GM12878 (cell line): ENCODE measurements at regions not wholly inside any gene's neighbourhood (a gene's known extent, or its start where the extent isn't known, plus 50 kb on each side); places are given as distances from the start of the nearest gene placed in this dataset.

Source experiments
- ATAC-seq: fragments of 200-7000 bp; cut with Tn5 transposase; 3 replicates; pipeline ENCODE4 v1.9.1; 2020; ENCODE audit warnings: mild to moderate bottlenecking, moderate library complexity
- BruUV-seq: library from RNA; stranded (reverse); fragments of 400-500 nt; replicated peaks from 2 replicates; lab custom pipeline; 2021; lab: Mats Ljungman, UMichigan
- CTCF ChIA-PET: fragments of 300-600 bp; sonication (Branson Sonifier 250); formaldehyde crosslinking; extraction: SDS; loops from one replicate; lab custom pipeline; 2021; ENCODE audit warnings: inconsistent platforms; lab: Yijun Ruan, JAX
- POLR2A ChIA-PET: fragments of 350-600 bp; formaldehyde crosslinking; extraction: SDS; loops from one replicate; lab custom pipeline; 2021; ENCODE audit warnings: inconsistent platforms; lab: Charles Lee
- RAD21 ChIA-PET: fragments of 300-600 bp; sonication (Branson Sonifier 250); formaldehyde crosslinking; loops from one replicate; lab custom pipeline; 2023; ENCODE audit warnings: antibody characterized with exemption; ENCODE audit not compliant: unreplicated experiment; lab: Charles Lee
- SMC1A ChIA-PET: fragments of 300-600 bp; sonication (Branson Sonifier 250); formaldehyde crosslinking; loops from one replicate; lab custom pipeline; 2023; ENCODE audit not compliant: unreplicated experiment, uncharacterized antibody; lab: Charles Lee
- DNase-seq: peaks from one replicate; pipeline ENCODE4 v3.0.0-alpha.2; 2011; ENCODE audit warnings: low read depth, low spot score
- FAIRE-seq: peaks from 3 replicates; lab custom pipeline; 2011; peaks lifted over from hg19 to GRCh38; lab: Jason Lieb, UNC
- H2AFZ ChIP-seq: 2 replicates; pipeline ENCODE4 v1.6.0; 2011; ENCODE audit warnings: low read depth, low read length, control low read depth; ENCODE audit not compliant: control insufficient read depth
- H3K27ac ChIP-seq: 2 replicates; pipeline ENCODE4 v1.5.1; 2011; ENCODE audit warnings: control low read depth; ENCODE audit not compliant: control insufficient read depth, insufficient read depth
- H3K27me3 ChIP-seq, 2 experiments: replicated peaks in 1 of 2; 2 replicates each; pipeline versions ENCODE4 v1.6.0 to v1.6.1; 2011; ENCODE audit warnings: low read length in 1 of 2; ENCODE audit not compliant: control insufficient read depth in 2 of 2, insufficient read depth in 2 of 2
- H3K36me3 ChIP-seq, 2 experiments: 2 replicates each; pipeline ENCODE4 v1.5.1; 2011; ENCODE audit warnings: low read length in 1 of 2; ENCODE audit not compliant: control insufficient read depth in 2 of 2, insufficient read depth in 2 of 2
- H3K4me1 ChIP-seq: 2 replicates; pipeline ENCODE4 v1.6.1; 2011; ENCODE audit warnings: mild to moderate bottlenecking, low read length, moderate library complexity, mixed read lengths; ENCODE audit not compliant: control insufficient read depth, insufficient read depth
- H3K4me2 ChIP-seq: 2 replicates; pipeline ENCODE4 v1.6.0; 2011; ENCODE audit warnings: control low read depth; ENCODE audit not compliant: control insufficient read depth, insufficient read depth
- H3K4me3 ChIP-seq: fragments of 200-600 bp; sonication (generic); 2 replicates; pipeline ENCODE4 v1.5.1; 2016
- H3K79me2 ChIP-seq: 2 replicates; pipeline ENCODE4 v1.6.0; 2011; ENCODE audit warnings: low read length; ENCODE audit not compliant: control insufficient read depth, insufficient read depth
- H3K9ac ChIP-seq: 2 replicates; pipeline ENCODE4 v1.8.0; 2011; ENCODE audit warnings: low read length, control low read depth, mixed read lengths; ENCODE audit not compliant: control insufficient read depth, insufficient read depth
- H3K9me3 ChIP-seq: replicated peaks from 3 replicates; pipeline ENCODE4 v1.5.1; 2011; ENCODE audit warnings: mild to moderate bottlenecking, low read length; ENCODE audit not compliant: control insufficient read depth, insufficient read depth
- H4K20me1 ChIP-seq: 2 replicates; pipeline ENCODE4 v1.6.0; 2011; ENCODE audit not compliant: control insufficient read depth, insufficient read depth
- BCL11A ChIP-seq: IDR thresholded peaks from 2 replicates; pipeline ENCODE4 v1.6.1; 2011; ENCODE audit warnings: low read depth, low read length
- EP300 ChIP-seq, 2 experiments: fragments of 150-350 bp in 1 of 2; IDR thresholded peaks; 2 replicates each; pipeline ENCODE4 v1.6.1; 2011 to 2012; ENCODE audit warnings: low read depth in 2 of 2, low read length in 2 of 2, borderline replicate concordance in 1 of 2, improper control_type of control experiment in 1 of 2, inconsistent platforms in 1 of 2; ENCODE audit not compliant: control insufficient read depth in 1 of 2
- FOXK2 ChIP-seq: fragments of 450-650 bp; IDR thresholded peaks from 2 replicates; pipeline ENCODE4 v1.6.1; 2017; ENCODE audit warnings: mild to moderate bottlenecking, moderate library complexity
- WGBS: methylation state at CpG from one replicate; pipeline ENCODE4 v1.1.6; 2016; ENCODE audit warnings: low lambda C conversion rate; ENCODE audit not compliant: insufficient replicate concordance, insufficient coverage; ENCODE audit errors: missing lambda C conversion rate; 5-methylcytosine and 5-hydroxymethylcytosine counted together
- in situ Hi-C: fragments of 300-500 bp; cut with MboI; formaldehyde crosslinking; loops from 9 replicates; pipeline ENCODE4 v1.14.3; 2018; ENCODE audit warnings: mixed read lengths
- intact Hi-C: fragments of 100-400 bp; cut with micrococcal nuclease; formaldehyde crosslinking; loops from one replicate; pipeline ENCODE4 v1.14.2; 2022; ENCODE audit not compliant: unreplicated experiment
- TF ChIP-seq, protein P1 (sequence below): fragments of 450-650 bp; IDR thresholded peaks from 2 replicates; pipeline ENCODE4 v1.6.1; 2017; ENCODE audit warnings: antibody characterized with exemption, mild to moderate bottlenecking, moderate library complexity
- TF ChIP-seq, protein P2 (sequence below): fragments of 450-650 bp; IDR thresholded peaks from 2 replicates; pipeline ENCODE4 v1.6.1; 2018; ENCODE audit warnings: mild to moderate bottlenecking, low read depth, moderate library complexity; ENCODE audit not compliant: partially characterized antibody

DNA sequence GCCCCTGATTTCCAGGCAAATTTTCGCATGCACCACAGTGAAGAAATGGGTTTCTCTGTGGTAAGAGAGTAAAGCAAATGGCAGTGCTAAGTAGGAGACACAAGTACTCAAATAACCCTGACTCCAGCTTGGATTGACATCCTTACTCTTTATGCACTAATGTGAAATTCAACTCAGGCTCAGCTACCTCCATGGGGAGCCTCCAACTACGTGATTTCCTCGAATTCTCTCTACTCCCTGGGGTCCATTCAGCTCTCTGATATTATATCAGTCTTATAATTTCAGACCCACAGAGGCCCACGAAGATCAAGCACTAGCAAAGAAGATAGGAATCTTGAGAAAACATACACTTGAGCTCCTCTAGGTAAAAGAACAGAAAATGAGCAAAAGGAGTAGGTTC, 407.6 kb upstream of the CCDC54 start:
- H3K27ac ChIP-seq = no peak overlapping the region
- H3K79me2 ChIP-seq = no peaks in the 10 kb centered on the region
- no peaks in the 10 kb centered on the region for H3K4me1 ChIP-seq
- no peaks in the 10 kb centered on the region for H3K27me3 ChIP-seq
- intact Hi-C loops (no loop called here), in situ Hi-C loops (no loop called here)
- ChIA-PET RAD21 (no interaction called here), SMC1A (no interaction called here), CTCF (no interaction called here), POLR2A (no interaction called here)
- TF ChIP-seq BCL11A = no peak
- TF ChIP-seq, protein P1, sequence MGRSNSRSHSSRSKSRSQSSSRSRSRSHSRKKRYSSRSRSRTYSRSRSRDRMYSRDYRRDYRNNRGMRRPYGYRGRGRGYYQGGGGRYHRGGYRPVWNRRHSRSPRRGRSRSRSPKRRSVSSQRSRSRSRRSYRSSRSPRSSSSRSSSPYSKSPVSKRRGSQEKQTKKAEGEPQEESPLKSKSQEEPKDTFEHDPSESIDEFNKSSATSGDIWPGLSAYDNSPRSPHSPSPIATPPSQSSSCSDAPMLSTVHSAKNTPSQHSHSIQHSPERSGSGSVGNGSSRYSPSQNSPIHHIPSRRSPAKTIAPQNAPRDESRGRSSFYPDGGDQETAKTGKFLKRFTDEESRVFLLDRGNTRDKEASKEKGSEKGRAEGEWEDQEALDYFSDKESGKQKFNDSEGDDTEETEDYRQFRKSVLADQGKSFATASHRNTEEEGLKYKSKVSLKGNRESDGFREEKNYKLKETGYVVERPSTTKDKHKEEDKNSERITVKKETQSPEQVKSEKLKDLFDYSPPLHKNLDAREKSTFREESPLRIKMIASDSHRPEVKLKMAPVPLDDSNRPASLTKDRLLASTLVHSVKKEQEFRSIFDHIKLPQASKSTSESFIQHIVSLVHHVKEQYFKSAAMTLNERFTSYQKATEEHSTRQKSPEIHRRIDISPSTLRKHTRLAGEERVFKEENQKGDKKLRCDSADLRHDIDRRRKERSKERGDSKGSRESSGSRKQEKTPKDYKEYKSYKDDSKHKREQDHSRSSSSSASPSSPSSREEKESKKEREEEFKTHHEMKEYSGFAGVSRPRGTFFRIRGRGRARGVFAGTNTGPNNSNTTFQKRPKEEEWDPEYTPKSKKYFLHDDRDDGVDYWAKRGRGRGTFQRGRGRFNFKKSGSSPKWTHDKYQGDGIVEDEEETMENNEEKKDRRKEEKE = no peak
- no peak for TF ChIP-seq EP300 (IDR thresholded peaks at IDR 0.05; ENCODE audit: borderline replicate concordance in 1 of 2, control insufficient read depth in 1 of 2, low read depth in 2 of 2, low read length in 2 of 2)
- no peak for TF ChIP-seq FOXK2
- TF ChIP-seq, protein P2, sequence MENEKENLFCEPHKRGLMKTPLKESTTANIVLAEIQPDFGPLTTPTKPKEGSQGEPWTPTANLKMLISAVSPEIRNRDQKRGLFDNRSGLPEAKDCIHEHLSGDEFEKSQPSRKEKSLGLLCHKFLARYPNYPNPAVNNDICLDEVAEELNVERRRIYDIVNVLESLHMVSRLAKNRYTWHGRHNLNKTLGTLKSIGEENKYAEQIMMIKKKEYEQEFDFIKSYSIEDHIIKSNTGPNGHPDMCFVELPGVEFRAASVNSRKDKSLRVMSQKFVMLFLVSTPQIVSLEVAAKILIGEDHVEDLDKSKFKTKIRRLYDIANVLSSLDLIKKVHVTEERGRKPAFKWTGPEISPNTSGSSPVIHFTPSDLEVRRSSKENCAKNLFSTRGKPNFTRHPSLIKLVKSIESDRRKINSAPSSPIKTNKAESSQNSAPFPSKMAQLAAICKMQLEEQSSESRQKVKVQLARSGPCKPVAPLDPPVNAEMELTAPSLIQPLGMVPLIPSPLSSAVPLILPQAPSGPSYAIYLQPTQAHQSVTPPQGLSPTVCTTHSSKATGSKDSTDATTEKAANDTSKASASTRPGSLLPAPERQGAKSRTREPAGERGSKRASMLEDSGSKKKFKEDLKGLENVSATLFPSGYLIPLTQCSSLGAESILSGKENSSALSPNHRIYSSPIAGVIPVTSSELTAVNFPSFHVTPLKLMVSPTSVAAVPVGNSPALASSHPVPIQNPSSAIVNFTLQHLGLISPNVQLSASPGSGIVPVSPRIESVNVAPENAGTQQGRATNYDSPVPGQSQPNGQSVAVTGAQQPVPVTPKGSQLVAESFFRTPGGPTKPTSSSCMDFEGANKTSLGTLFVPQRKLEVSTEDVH = no peak
- H3K4me3 ChIP-seq = no peak overlapping the region
- FAIRE-seq (no peak), DNase-seq (no peak), ATAC-seq (no peak)
- H3K4me2 ChIP-seq = no peak overlapping the region
- H2AFZ ChIP-seq = no peak overlapping the region
- no peaks in the 10 kb centered on the region for H4K20me1 ChIP-seq
- WGBS = 6% methylated on average over 4 of the region's 4 CpGs
- no peaks in the 10 kb centered on the region for H3K36me3 ChIP-seq
- H3K9me3 ChIP-seq = no peaks in the 10 kb centered on the region
- H3K9ac ChIP-seq = no peak overlapping the region
- BruUV-seq = no TSS peak
